Loucy (cell line): ENCODE measurements at regions not wholly inside any gene's neighbourhood (a gene's known extent, or its start where the extent isn't known, plus 50 kb on each side); places are given as distances from the start of the nearest gene placed in this dataset.

Source experiments
- CTCF ChIP-seq: fragments of 200-600 bp; sonication (generic); conservative IDR thresholded peaks from 2 replicates; pipeline ENCODE4 v1.5.1; 2014; ENCODE audit warnings: mild to moderate bottlenecking, antibody characterized with exemption, low read length
- EZH2phosphoT487 ChIP-seq: fragments of 200-600 bp; IDR thresholded peaks from 2 replicates; pipeline ENCODE4 v1.6.1; 2018; ENCODE audit warnings: antibody characterized with exemption, mild to moderate bottlenecking, moderate library complexity, borderline replicate concordance

- TF ChIP-seq CTCF: no peak
- no peak for TF ChIP-seq EZH2phosphoT487
These were observed 103.4 kb upstream of the KITLG start for GRCh38 chr12:88683628-88684027.
